Cardiac muscle cell (in vitro differentiated cells and primary cell): ENCODE measurements at regions not wholly inside any gene's neighbourhood (a gene's known extent, or its start where the extent isn't known, plus 50 kb on each side); places are given as distances from the start of the nearest gene placed in this dataset.

ENCODE experiments used
- DNase-seq, 2 donors: peaks; one replicate each; pipeline versions ENCODE4 v3.0.0 to v3.0.0-alpha.2; 2010 to 2017; ENCODE audit warnings: low read depth in 1 of 2, low spot score in 1 of 2
- H3K27ac ChIP-seq: fragments of 200-600 bp; sonication (generic); 2 replicates; pipeline ENCODE4 v1.5.1; 2016
- H3K27me3 ChIP-seq: fragments of 200-600 bp; sonication (generic); 2 replicates; pipeline ENCODE4 v1.6.0; 2016; ENCODE audit warnings: control low read depth
- H3K36me3 ChIP-seq: fragments of 200-600 bp; sonication (generic); 2 replicates; pipeline ENCODE4 v1.5.1; 2016; ENCODE audit warnings: control low read depth
- H3K4me1 ChIP-seq: fragments of 200-600 bp; sonication (generic); 2 replicates; pipeline ENCODE4 v1.8.1; 2017; ENCODE audit warnings: low read depth, mild to moderate bottlenecking, mixed run types
- H3K4me3 ChIP-seq: fragments of 200-600 bp; sonication (generic); 2 replicates; pipeline ENCODE4 v1.5.1; 2016; ENCODE audit warnings: mild to moderate bottlenecking
- H3K9me3 ChIP-seq: fragments of 200-600 bp; sonication (generic); 2 replicates; pipeline ENCODE4 v1.5.1; 2017; ENCODE audit warnings: low read depth, mild to moderate bottlenecking, control low read depth
- TF ChIP-seq, protein P1 (sequence below): IDR thresholded peaks from 2 replicates; pipeline ENCODE4 v1.5.1; 2012; ENCODE audit warnings: low read depth, mild to moderate bottlenecking, low read length

- no peaks in the 10 kb centered on the region for H3K9me3 ChIP-seq
- no peaks in the 10 kb centered on the region for H3K27me3 ChIP-seq
- no peaks in the 10 kb centered on the region for H3K4me1 ChIP-seq
- no peak overlapping the region for H3K27ac ChIP-seq
- TF ChIP-seq, protein P1, sequence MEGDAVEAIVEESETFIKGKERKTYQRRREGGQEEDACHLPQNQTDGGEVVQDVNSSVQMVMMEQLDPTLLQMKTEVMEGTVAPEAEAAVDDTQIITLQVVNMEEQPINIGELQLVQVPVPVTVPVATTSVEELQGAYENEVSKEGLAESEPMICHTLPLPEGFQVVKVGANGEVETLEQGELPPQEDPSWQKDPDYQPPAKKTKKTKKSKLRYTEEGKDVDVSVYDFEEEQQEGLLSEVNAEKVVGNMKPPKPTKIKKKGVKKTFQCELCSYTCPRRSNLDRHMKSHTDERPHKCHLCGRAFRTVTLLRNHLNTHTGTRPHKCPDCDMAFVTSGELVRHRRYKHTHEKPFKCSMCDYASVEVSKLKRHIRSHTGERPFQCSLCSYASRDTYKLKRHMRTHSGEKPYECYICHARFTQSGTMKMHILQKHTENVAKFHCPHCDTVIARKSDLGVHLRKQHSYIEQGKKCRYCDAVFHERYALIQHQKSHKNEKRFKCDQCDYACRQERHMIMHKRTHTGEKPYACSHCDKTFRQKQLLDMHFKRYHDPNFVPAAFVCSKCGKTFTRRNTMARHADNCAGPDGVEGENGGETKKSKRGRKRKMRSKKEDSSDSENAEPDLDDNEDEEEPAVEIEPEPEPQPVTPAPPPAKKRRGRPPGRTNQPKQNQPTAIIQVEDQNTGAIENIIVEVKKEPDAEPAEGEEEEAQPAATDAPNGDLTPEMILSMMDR: peak; percentile 86
- no peak overlapping the region for H3K4me3 ChIP-seq
- DNase-seq: peak; percentile 81 to 86
- no peaks in the 10 kb centered on the region for H3K36me3 ChIP-seq
Observed at GRCh38 chr5:157994906-157995519, 136.1 kb upstream of the CLINT1 start.

GRCh38 chr5:157993986-157994691 lies 135.2 kb upstream of the CLINT1 start:
- no peaks in the 10 kb centered on the region for H3K27me3 ChIP-seq
- no peaks in the 10 kb centered on the region for H3K4me1 ChIP-seq
- no peak overlapping the region for H3K4me3 ChIP-seq
- no peak for DNase-seq
- H3K9me3 ChIP-seq: no peaks in the 10 kb centered on the region
- no peaks in the 10 kb centered on the region for H3K36me3 ChIP-seq
- no peak overlapping the region for H3K27ac ChIP-seq
- TF ChIP-seq, protein P1: no peak

GRCh38 chr5:157993201-157993600 lies 134.3 kb upstream of the CLINT1 start:
- Histone ChIP-seq H3K36me3 (no peaks in the 10 kb centered on the region), H3K27ac (no peak overlapping the region), H3K27me3 (no peaks in the 10 kb centered on the region), H3K9me3 (no peaks in the 10 kb centered on the region), H3K4me1 (no peaks in the 10 kb centered on the region), H3K4me3 (no peak overlapping the region)
- TF ChIP-seq, protein P1: no peak
- DNase-seq: no peak

- H3K4me1 ChIP-seq: no peaks in the 10 kb centered on the region
- H3K36me3 ChIP-seq: no peaks in the 10 kb centered on the region
- no peaks in the 10 kb centered on the region for H3K9me3 ChIP-seq
- H3K4me3 ChIP-seq: no peak overlapping the region
- H3K27ac ChIP-seq: no peak overlapping the region
- no peaks in the 10 kb centered on the region for H3K27me3 ChIP-seq
- peak in 1 of 2 donors; percentile 8 for DNase-seq
- TF ChIP-seq, protein P1: no peak
Observed at GRCh38 chr5:157990583-157991181, 131.7 kb upstream of the CLINT1 start.

DNA sequence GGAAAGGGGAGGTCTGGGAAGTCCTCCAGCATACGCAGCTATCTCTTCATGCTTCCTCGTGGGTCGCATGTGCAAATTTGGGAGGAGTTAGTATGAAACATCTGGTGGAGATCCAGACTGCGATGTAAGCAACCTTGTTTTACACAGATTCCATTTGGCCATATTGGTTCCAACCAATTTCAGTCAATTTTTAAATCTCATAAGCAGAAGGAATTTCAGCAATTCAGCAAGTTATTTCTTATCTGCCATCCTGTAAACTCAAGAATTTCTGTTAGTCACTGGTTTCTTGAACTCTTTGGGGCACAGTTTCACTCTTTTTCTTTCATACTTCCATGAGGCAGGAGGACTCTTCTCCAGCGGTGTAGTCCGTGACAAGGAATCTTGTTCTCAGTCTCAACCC lies 130.4 kb upstream of the CLINT1 start:
- DNase-seq: peak in 1 of 2 donors; percentile 39
- H3K4me3 ChIP-seq: no peak overlapping the region
- no peaks in the 10 kb centered on the region for H3K9me3 ChIP-seq
- no peak overlapping the region for H3K27ac ChIP-seq
- TF ChIP-seq, protein P1: no peak
- H3K4me1 ChIP-seq: no peaks in the 10 kb centered on the region
- no peaks in the 10 kb centered on the region for H3K36me3 ChIP-seq
- no peaks in the 10 kb centered on the region for H3K27me3 ChIP-seq
